ENCODE measurements at regions not wholly inside any gene's neighbourhood (a gene's known extent, or its start where the extent isn't known, plus 50 kb on each side); places are given as distances from the start of the nearest gene placed in this dataset.

DNA sequence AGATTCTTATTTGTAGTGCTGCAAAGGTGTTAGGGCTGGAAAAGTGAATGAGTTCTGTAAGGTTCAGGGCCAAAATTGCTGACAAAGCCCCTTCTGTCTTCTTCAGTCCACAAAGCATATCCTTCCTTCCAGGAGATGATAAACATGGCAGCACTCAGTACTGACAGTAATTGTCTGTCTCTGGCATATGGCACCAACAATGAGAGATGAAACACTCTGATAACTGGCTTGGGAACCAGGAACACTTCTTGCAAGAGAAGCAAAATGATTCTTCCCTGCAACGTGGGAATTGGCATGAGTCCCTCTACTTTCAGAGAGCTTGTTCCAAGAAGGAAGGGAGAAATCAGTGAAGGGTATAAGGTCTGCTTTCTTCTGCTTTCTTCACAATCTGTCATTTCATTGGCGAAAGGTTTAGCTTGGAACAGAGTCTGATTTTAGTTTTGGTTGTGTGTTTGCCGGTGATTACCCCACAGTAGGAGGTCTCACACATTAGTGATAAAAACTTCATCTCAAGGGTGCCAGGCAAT lies 963.3 kb downstream of the NLGN4X start:
- H3K4me1 ChIP-seq (ENCODE audit: insufficient read depth) = no peaks in the 10 kb centered on the region
- no peaks in the 10 kb centered on the region; the same call in 2 of the 3 replicates for H3K36me3 Mint-ChIP-seq (ENCODE audit: low read depth)
- no peaks in the 10 kb centered on the region for H3K27me3 ChIP-seq (ENCODE audit: insufficient read depth)
- H3K27ac Mint-ChIP-seq = no peak overlapping the region
- H3K27me3 Mint-ChIP-seq (ENCODE audit: insufficient read depth, low read depth, poor library complexity) = no peaks in the 10 kb centered on the region
- ATAC-seq (no peak), DNase-seq (ENCODE audit: low spot score) (no peak)
- no peak overlapping the region for H3K27ac ChIP-seq (ENCODE audit: low read depth)
- H3K4me1 Mint-ChIP-seq = no peaks in the 10 kb centered on the region
- no peak overlapping the region for H3K4me3 Mint-ChIP-seq
- no peaks in the 10 kb centered on the region for H3F3A ChIP-seq (replicated peaks; ENCODE audit: low read depth)
- H3K9me3 Mint-ChIP-seq = no peaks in the 10 kb centered on the region; the same call in 2 of the 3 replicates
- H4K20me1 ChIP-seq (replicated peaks; ENCODE audit: insufficient read depth) = no peaks in the 10 kb centered on the region
- no peak overlapping the region for H2AFZ ChIP-seq
- no peak overlapping the region for H3K4me2 ChIP-seq
- H3K79me2 ChIP-seq (replicated peaks; ENCODE audit: insufficient read depth) = no peaks in the 10 kb centered on the region
- H3K4me3 ChIP-seq = no peak overlapping the region
- H3K36me3 ChIP-seq (ENCODE audit: insufficient read depth) = no peaks in the 10 kb centered on the region
- no peak for TF ChIP-seq JUNB (IDR thresholded peaks at IDR 0.05; ENCODE audit: unreplicated experiment)
- TF ChIP-seq, protein P1, sequence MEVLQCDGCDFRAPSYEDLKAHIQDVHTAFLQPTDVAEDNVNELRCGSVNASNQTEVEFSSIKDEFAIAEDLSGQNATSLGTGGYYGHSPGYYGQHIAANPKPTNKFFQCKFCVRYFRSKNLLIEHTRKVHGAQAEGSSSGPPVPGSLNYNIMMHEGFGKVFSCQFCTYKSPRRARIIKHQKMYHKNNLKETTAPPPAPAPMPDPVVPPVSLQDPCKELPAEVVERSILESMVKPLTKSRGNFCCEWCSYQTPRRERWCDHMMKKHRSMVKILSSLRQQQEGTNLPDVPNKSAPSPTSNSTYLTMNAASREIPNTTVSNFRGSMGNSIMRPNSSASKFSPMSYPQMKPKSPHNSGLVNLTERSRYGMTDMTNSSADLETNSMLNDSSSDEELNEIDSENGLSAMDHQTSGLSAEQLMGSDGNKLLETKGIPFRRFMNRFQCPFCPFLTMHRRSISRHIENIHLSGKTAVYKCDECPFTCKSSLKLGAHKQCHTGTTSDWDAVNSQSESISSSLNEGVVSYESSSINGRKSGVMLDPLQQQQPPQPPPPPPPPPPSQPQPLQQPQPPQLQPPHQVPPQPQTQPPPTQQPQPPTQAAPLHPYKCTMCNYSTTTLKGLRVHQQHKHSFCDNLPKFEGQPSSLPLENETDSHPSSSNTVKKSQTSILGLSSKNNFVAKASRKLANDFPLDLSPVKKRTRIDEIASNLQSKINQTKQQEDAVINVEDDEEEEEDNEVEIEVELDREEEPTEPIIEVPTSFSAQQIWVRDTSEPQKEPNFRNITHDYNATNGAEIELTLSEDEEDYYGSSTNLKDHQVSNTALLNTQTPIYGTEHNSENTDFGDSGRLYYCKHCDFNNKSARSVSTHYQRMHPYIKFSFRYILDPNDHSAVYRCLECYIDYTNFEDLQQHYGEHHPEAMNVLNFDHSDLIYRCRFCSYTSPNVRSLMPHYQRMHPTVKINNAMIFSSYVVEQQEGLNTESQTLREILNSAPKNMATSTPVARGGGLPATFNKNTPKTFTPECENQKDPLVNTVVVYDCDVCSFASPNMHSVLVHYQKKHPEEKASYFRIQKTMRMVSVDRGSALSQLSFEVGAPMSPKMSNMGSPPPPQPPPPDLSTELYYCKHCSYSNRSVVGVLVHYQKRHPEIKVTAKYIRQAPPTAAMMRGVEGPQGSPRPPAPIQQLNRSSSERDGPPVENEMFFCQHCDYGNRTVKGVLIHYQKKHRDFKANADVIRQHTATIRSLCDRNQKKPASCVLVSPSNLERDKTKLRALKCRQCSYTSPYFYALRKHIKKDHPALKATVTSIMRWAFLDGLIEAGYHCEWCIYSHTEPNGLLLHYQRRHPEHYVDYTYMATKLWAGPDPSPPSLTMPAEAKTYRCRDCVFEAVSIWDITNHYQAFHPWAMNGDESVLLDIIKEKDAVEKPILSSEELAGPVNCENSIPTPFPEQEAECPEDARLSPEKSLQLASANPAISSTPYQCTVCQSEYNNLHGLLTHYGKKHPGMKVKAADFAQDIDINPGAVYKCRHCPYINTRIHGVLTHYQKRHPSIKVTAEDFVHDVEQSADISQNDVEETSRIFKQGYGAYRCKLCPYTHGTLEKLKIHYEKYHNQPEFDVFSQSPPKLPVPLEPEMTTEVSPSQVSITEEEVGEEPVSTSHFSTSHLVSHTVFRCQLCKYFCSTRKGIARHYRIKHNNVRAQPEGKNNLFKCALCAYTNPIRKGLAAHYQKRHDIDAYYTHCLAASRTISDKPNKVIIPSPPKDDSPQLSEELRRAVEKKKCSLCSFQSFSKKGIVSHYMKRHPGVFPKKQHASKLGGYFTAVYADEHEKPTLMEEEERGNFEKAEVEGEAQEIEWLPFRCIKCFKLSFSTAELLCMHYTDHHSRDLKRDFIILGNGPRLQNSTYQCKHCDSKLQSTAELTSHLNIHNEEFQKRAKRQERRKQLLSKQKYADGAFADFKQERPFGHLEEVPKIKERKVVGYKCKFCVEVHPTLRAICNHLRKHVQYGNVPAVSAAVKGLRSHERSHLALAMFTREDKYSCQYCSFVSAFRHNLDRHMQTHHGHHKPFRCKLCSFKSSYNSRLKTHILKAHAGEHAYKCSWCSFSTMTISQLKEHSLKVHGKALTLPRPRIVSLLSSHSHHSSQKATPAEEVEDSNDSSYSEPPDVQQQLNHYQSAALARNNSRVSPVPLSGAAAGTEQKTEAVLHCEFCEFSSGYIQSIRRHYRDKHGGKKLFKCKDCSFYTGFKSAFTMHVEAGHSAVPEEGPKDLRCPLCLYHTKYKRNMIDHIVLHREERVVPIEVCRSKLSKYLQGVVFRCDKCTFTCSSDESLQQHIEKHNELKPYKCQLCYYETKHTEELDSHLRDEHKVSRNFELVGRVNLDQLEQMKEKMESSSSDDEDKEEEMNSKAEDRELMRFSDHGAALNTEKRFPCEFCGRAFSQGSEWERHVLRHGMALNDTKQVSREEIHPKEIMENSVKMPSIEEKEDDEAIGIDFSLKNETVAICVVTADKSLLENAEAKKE (CRISPR knock-in tag; IDR thresholded peaks at IDR 0.05) = no peak
- TF ChIP-seq POLR2AphosphoS5 (IDR thresholded peaks at IDR 0.05; ENCODE audit: low read depth) = no peak
- H3K9me2 ChIP-seq (ENCODE audit: insufficient read depth) = no peaks in the 10 kb centered on the region

DNA sequence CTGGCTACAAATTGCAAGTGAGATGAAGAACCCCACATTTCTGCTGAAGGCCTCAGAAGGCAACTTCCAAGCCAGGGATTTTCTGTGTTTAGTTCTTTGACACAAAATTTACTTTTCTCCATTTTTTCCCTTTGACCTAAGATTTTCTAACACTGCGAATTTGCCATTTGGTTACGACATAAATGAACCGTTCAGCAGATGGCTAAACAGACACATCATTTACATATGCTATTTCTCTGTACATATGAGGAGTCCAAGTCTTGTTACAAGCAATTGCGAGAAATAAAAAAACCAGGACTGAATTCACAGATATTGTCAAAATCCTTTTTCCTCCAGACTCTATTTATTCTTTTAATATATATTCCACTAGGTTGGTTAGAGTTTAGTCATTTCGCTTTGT lies 978.6 kb downstream of the NLGN4X start:
- H3K9me2 ChIP-seq (ENCODE audit: insufficient read depth) = no peaks in the 10 kb centered on the region
- Mint-ChIP-seq H3K27ac (no peak overlapping the region), H3K9me3 (no peaks in the 10 kb centered on the region; the same call in 2 of the 3 replicates), H3K36me3 (ENCODE audit: low read depth) (no peaks in the 10 kb centered on the region), H3K27me3 (ENCODE audit: insufficient read depth, low read depth, poor library complexity) (peaks cover 2% of the 10 kb centered on the region), H3K4me1 (no peaks in the 10 kb centered on the region), H3K4me3 (no peak overlapping the region)
- H3K4me3 ChIP-seq = no peak overlapping the region
- H3K4me2 ChIP-seq = no peak overlapping the region
- no peaks in the 10 kb centered on the region for H3K27me3 ChIP-seq (ENCODE audit: insufficient read depth)
- H3K36me3 ChIP-seq (ENCODE audit: insufficient read depth) = no peaks in the 10 kb centered on the region
- no peak for DNase-seq (ENCODE audit: low spot score)
- H3K27ac ChIP-seq (ENCODE audit: low read depth) = no peak overlapping the region
- TF ChIP-seq, protein P2, sequence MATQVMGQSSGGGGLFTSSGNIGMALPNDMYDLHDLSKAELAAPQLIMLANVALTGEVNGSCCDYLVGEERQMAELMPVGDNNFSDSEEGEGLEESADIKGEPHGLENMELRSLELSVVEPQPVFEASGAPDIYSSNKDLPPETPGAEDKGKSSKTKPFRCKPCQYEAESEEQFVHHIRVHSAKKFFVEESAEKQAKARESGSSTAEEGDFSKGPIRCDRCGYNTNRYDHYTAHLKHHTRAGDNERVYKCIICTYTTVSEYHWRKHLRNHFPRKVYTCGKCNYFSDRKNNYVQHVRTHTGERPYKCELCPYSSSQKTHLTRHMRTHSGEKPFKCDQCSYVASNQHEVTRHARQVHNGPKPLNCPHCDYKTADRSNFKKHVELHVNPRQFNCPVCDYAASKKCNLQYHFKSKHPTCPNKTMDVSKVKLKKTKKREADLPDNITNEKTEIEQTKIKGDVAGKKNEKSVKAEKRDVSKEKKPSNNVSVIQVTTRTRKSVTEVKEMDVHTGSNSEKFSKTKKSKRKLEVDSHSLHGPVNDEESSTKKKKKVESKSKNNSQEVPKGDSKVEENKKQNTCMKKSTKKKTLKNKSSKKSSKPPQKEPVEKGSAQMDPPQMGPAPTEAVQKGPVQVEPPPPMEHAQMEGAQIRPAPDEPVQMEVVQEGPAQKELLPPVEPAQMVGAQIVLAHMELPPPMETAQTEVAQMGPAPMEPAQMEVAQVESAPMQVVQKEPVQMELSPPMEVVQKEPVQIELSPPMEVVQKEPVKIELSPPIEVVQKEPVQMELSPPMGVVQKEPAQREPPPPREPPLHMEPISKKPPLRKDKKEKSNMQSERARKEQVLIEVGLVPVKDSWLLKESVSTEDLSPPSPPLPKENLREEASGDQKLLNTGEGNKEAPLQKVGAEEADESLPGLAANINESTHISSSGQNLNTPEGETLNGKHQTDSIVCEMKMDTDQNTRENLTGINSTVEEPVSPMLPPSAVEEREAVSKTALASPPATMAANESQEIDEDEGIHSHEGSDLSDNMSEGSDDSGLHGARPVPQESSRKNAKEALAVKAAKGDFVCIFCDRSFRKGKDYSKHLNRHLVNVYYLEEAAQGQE (IDR thresholded peaks at IDR 0.05; ENCODE audit: unreplicated experiment) = no peak
- no peak for TF ChIP-seq JUNB (IDR thresholded peaks at IDR 0.05; ENCODE audit: unreplicated experiment)
- no peak for TF ChIP-seq EZH2phosphoT487 (IDR thresholded peaks at IDR 0.05; ENCODE audit: unreplicated experiment)
- H4K20me1 ChIP-seq (replicated peaks; ENCODE audit: insufficient read depth) = no peaks in the 10 kb centered on the region
- H3K79me2 ChIP-seq (replicated peaks; ENCODE audit: insufficient read depth) = no peaks in the 10 kb centered on the region
- no peaks in the 10 kb centered on the region for H3K4me1 ChIP-seq (ENCODE audit: insufficient read depth)
- H3F3A ChIP-seq (replicated peaks; ENCODE audit: low read depth) = no peaks in the 10 kb centered on the region
- ATAC-seq = no peak
- H2AFZ ChIP-seq = no peak overlapping the region
